Stimulated activated naive CD8-positive, alpha-beta T cell treated with anti-CD3 and anti-CD28 coated beads, Interleukin-15, amount 100 ng/mL, for 72 hours (primary cell): ENCODE measurements at regions not wholly inside any gene's neighbourhood (a gene's known extent, or its start where the extent isn't known, plus 50 kb on each side); places are given as distances from the start of the nearest gene placed in this dataset.

ENCODE experiments used
- ATAC-seq: fragments of 150-1000 bp; cut with Tn5 transposase; 2 replicates; pipeline ENCODE4 v1.10.0; 2021; ENCODE audit warnings: mild to moderate bottlenecking, moderate library complexity
- DNase-seq, 2 donors: peaks; one replicate each; pipeline ENCODE4 v3.0.0; 2021 to 2022
- H3K27ac Mint-ChIP-seq, 2 donors: one replicate each; pipeline ENCODE4 v1.8.0; 2022; ENCODE audit warnings: mild to moderate bottlenecking in 2 of 2, mixed read lengths in 2 of 2, moderate library complexity in 2 of 2
- H3K27me3 Mint-ChIP-seq: one replicate; pipeline ENCODE4 v1.8.0; 2022; ENCODE audit warnings: mixed read lengths
- H3K4me1 Mint-ChIP-seq: one replicate; pipeline ENCODE4 v1.8.0; 2022; ENCODE audit warnings: mild to moderate bottlenecking, mixed read lengths
- H3K4me3 Mint-ChIP-seq, 2 donors: one replicate each; pipeline ENCODE4 v1.8.0; 2022; ENCODE audit warnings: mild to moderate bottlenecking in 2 of 2, mixed read lengths in 2 of 2, moderate library complexity in 1 of 2
- H3K9me3 Mint-ChIP-seq, 2 donors: one replicate each; pipeline ENCODE4 v1.8.0; 2022; ENCODE audit warnings: mixed read lengths in 2 of 2

DNA sequence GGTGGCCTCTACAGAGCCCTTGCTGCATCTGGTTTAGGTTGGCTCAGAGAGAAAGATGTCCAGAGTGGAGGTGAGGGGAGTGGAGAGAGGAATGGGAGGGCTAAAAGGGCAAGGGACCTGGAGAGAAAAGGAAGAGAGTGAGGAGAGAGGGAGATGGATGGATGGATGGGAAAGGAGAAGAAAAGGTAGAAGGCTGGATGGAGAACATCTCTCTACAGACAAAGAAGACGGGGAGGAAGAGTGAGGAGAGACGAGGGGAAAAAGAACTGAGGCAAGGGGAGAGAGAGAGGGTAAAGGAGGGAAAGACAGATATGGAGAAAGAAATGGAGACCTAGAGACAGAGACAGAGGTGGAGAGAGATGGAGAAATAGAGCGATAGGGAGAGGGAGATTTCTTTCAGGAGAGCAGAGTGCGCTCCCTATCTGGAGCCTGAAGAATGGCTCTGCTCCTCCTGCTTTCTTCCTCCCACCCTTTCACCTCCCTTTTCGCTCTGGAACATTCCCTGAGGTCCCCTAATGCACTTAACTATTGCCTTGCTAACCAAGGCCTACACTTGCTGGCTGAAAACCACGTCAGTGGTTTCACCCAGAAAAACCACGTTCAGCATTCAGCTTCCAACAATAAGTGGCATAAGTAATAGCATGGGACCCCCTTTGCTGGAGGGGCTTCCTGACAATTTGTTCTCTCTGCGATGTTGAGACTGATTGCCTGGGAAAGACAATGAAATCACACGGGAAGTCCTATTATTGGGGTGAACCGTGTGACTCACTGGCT, 286.3 kb downstream of the CDH26 start:
- ATAC-seq (no peak), DNase-seq (no peak)
- Mint-ChIP-seq H3K27ac (no peak overlapping the region), H3K27me3 (peaks cover 7% of the 10 kb centered on the region), H3K9me3 (no peaks in the 10 kb centered on the region), H3K4me1 (no peaks in the 10 kb centered on the region), H3K4me3 (no peak overlapping the region)

DNA sequence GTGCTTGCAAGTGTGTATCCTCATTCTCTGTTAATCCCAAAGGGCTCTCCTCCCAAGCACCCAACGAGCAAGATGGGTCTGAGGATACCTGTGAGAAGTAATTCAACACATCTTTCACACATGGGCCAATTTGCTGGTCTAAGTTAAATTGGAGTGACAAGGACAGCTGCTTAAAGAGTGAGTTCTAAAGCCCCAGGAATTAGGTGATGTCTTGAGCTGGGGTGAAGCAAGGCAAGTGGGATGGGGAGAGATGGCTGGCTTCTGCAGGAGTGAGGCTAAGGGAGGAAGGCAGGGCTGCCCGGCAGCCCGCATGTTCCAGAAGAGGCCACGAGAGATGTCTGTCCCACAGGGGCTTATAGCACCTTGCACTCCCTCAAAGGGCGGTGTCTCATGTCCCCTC, 288.5 kb downstream of the CDH26 start:
- Mint-ChIP-seq H3K27me3 (no peaks in the 10 kb centered on the region), H3K4me3 (no peak overlapping the region), H3K27ac (no peak overlapping the region), H3K9me3 (no peaks in the 10 kb centered on the region), H3K4me1 (no peaks in the 10 kb centered on the region)
- ATAC-seq (no peak), DNase-seq (no peak)

DNA sequence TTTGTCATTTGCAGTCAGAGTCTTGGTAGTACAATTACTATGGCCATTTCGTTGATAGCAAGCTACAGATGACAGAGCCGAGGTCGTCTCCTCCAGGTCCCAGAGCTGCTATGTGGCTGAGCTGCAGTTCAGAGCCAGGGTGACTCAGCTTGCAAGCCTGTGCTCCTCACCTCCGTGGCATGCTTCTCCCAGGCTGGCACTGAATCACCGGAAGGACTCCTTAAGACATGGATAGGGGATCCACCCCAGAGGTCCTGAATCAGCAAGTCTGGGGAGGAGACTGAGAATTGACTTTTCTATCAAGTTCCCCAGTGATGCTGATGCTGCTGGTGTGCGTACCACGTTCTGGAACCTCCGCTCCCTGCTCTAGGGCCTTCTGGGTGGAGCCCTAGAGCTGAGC, 291.2 kb downstream of the CDH26 start:
- ATAC-seq (no peak), DNase-seq (no peak)
- no peaks in the 10 kb centered on the region for H3K4me1 Mint-ChIP-seq
- H3K27ac Mint-ChIP-seq, result no peak overlapping the region
- H3K27me3 Mint-ChIP-seq, result no peaks in the 10 kb centered on the region
- H3K4me3 Mint-ChIP-seq, result no peak overlapping the region
- H3K9me3 Mint-ChIP-seq, result no peaks in the 10 kb centered on the region

DNA sequence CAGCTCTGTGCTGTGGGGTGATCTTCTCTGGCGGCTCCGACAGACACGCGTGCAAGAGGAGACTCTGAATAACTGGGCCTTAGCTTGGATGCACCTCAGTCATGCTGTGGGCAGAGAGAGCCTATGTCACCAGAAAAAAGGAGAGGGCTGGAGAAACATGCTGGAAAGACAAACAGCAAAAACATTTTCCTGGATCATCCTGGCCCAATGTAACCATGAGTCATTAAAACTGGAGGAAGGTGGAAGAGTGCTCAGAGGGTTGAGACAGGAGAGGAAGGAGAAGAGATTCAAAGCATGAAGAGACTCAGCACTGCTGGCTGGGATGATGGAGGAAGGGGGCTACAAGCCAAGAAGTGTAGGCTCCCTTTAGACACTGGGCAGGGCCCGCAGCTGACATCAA, 292.0 kb downstream of the CDH26 start:
- peak overlapping the region in 1 of 2 donors; percentile 28 for H3K27ac Mint-ChIP-seq
- no peaks in the 10 kb centered on the region for H3K27me3 Mint-ChIP-seq
- ATAC-seq (no peak), DNase-seq (no peak)
- H3K4me3 Mint-ChIP-seq, result no peak overlapping the region
- no peaks in the 10 kb centered on the region for H3K4me1 Mint-ChIP-seq
- H3K9me3 Mint-ChIP-seq, result no peaks in the 10 kb centered on the region

DNA sequence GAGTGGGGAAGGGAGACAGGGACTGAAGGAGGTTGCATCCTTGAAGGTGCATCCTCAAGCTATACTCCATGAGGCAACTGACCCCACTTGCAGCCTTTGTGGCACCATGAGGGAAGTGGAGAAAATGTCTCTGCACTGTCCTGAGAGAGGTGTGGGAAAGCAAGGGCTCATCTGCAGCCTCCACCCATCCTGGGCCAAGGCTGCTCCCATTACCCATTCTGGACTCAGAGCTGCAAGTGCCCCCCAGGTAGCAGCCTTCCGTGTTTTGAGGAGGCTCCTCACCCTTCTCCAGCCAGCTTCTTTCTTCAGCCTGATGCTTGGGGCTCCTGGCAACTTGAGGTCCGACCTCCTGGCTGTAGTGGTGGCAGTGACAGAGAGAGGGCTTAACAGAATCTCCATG, 294.6 kb downstream of the CDH26 start:
- peak overlapping the region in 1 of 2 donors; percentile 22 for H3K27ac Mint-ChIP-seq
- no peaks in the 10 kb centered on the region for H3K4me1 Mint-ChIP-seq
- no peaks in the 10 kb centered on the region for H3K9me3 Mint-ChIP-seq
- no peak overlapping the region for H3K4me3 Mint-ChIP-seq
- no peaks in the 10 kb centered on the region for H3K27me3 Mint-ChIP-seq
- no peak for DNase-seq
- ATAC-seq, result no peak

DNA sequence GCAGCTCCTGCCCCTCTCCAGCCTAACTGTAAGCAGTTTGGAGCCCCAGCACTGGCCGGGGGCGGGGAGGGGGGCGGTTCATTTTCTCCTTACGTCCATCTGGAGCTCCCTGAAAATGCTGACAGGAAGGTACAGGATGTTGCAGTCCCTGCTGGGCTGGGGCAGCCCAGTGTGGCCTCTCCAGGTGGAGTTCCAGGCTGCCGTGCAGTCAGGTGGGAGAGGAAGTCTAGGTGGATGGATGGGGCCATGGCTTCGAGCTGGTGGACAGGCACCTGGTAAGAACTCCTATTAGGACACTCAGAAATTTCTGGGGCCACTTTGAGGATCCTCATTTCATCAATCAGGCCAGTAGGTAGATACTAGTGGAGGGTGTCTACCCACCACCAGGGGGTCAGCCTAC, 295.2 kb downstream of the CDH26 start:
- H3K4me3 Mint-ChIP-seq, result no peak overlapping the region
- ATAC-seq, result no peak
- DNase-seq, result no peak
- peak overlapping the region in 1 of 2 donors; percentile 75 for H3K27ac Mint-ChIP-seq
- H3K27me3 Mint-ChIP-seq, result no peaks in the 10 kb centered on the region
- H3K9me3 Mint-ChIP-seq, result no peaks in the 10 kb centered on the region
- H3K4me1 Mint-ChIP-seq, result no peaks in the 10 kb centered on the region

DNA sequence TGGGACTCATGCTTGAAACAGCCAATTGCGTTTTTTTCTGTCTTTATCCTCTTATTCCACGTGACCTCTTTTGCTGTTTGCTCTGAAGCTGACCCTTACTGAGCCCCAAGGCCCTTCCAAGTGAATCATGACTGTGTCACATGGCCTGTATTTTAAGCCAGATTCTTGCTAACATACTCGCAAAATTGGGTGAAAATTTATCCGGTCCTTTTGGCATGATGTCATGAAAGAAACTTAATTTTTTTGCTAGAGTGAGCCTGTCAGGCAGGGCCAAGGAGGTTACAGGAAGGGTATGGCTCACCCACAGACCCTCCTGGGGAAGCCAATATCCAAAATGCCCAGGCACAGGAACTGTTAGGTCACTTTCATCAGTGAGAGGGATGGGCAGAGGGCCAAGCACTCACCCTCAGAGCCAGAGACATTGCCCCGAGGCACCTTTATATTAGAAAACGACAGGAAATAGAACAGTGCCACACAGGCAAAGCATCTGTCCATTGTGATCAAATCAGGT, 296.7 kb downstream of the CDH26 start:
- Mint-ChIP-seq H3K4me3 (no peak overlapping the region), H3K27me3 (no peaks in the 10 kb centered on the region), H3K9me3 (no peaks in the 10 kb centered on the region), H3K27ac (no peak overlapping the region), H3K4me1 (no peaks in the 10 kb centered on the region)
- ATAC-seq (no peak), DNase-seq (no peak)

DNA sequence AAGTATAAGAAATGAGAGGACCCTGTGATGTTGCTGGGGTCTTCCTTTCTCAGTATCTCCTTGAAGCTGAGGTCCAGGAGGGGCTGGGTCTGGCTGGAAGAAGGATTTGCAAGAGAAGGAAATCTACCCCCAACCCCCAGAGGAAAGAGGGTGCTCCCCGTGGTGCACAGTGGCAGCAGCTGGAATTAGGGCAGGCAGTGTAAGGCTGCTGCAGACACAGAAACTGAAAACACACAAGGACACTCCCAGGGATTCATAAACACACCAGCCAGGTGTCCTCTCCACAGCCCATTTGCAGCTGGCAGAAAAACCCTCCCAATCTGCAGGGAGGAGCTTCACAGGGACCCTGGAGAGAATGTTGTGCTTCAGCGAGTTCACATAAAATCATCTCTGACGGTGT, 297.2 kb downstream of the CDH26 start:
- Mint-ChIP-seq H3K4me1 (no peaks in the 10 kb centered on the region), H3K4me3 (no peak overlapping the region)

DNA sequence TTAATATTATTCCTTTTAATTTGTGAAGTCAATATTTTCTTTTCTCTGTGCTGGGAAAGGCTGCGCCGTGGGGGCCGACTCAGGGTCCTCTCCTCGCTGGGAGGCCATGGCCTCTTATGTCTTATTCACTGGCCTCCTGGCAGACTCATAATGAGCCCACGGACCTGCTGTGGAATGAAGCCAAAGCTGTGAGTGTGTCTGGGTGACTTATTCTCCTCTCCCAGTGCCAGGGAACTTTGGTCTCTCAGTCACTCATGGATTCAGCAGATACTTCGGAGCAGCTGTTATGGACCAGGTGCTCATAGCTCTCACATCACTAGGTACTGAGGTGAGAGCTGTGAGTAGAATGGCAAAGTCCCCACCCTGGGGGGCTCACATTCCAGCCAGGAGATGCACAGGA, 297.6 kb downstream of the CDH26 start:
- no peaks in the 10 kb centered on the region for H3K4me1 Mint-ChIP-seq
- no peaks in the 10 kb centered on the region for H3K27me3 Mint-ChIP-seq
- no peaks in the 10 kb centered on the region for H3K9me3 Mint-ChIP-seq
- peak overlapping the region; percentile 56 to 70 for H3K27ac Mint-ChIP-seq
- DNase-seq, result no peak
- no peak for ATAC-seq
- no peak overlapping the region for H3K4me3 Mint-ChIP-seq

More for the DNA sequence above, 297.2 kb downstream of the CDH26 start:
- no peak overlapping the region for H3K27ac Mint-ChIP-seq
- no peak for DNase-seq
- no peaks in the 10 kb centered on the region for H3K27me3 Mint-ChIP-seq
- no peak for ATAC-seq
- no peaks in the 10 kb centered on the region for H3K9me3 Mint-ChIP-seq

DNA sequence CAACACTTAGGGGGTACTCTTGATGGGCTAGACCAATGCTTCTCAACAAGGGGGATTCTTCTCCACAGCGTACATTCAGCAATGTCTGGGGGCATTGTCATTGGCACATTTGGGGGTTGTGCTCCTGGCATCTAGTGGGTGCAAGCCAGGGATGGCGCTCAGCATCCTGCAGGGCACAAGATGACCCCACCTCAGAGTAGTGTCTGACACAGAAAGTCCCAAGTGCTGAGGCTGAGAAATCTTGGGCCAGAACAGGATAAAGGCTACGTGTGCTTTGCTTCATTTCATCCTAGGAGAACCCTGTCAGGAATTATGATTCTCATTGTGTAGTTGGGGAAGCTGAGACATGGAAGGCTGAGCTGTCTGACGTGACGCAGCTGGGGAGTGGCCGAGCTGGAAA, 298.6 kb downstream of the CDH26 start:
- no peaks in the 10 kb centered on the region for H3K27me3 Mint-ChIP-seq
- no peak for ATAC-seq
- DNase-seq, result no peak
- H3K9me3 Mint-ChIP-seq, result no peaks in the 10 kb centered on the region
- no peak overlapping the region for H3K4me3 Mint-ChIP-seq
- H3K27ac Mint-ChIP-seq, result no peak overlapping the region
- H3K4me1 Mint-ChIP-seq, result no peaks in the 10 kb centered on the region

DNA sequence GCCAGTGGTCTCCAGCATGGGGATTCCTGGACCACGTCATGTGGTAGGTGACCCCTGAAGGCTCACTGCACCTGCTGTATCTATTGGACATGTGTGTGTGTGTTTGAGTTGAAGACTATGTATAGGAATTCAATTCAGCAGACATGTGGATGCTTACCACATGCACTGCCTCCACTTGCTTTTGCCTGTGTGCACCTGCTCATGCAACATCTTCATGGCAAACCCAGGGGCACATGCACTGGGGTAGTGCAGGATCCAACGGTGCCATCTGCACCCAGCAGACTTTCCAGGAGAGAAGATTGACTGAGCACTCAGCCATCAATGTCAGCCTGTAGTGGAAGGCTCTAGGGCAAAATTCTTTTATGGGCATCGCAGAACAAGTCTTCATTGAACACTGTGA, 299.4 kb downstream of the CDH26 start:
- Mint-ChIP-seq H3K4me1 (no peaks in the 10 kb centered on the region), H3K9me3 (no peaks in the 10 kb centered on the region), H3K27ac (peak overlapping the region in 1 of 2 donors; percentile 59), H3K4me3 (no peak overlapping the region), H3K27me3 (no peaks in the 10 kb centered on the region)
- ATAC-seq (no peak), DNase-seq (no peak)

DNA sequence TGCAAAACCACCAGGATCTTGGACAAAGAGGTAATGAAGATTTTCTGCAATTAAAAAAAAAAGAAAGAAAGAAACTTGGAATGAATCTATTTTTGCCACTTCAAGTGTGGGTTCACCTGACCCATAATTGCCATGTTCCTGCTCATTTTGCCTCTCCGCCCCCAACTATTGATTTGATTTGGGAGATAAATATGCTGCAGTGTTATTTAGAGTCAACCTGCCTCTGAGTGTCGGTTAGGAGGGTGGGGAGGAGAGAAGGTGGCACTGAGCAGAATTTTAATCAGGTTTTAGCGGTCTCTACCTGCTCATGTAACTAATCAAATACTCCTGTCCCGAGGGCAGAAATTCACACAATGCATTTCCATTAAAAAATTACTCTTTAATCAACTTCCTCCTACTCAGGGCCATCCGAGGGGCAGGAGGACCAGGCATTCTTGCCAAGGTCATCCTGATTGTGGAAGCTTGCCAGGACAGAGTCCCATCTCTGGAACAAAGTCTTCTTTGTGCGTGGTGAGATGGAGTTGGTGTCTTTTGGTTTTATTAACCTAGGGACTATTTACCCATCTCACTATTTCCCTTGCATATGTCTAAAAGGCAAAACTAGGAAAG, 300.1 kb downstream of the CDH26 start:
- no peak overlapping the region for H3K4me3 Mint-ChIP-seq
- H3K4me1 Mint-ChIP-seq, result no peaks in the 10 kb centered on the region
- H3K27ac Mint-ChIP-seq, result peak overlapping the region in 1 of 2 donors; percentile 50
- H3K9me3 Mint-ChIP-seq, result no peaks in the 10 kb centered on the region
- H3K27me3 Mint-ChIP-seq, result no peaks in the 10 kb centered on the region
- no peak for ATAC-seq
- no peak for DNase-seq

DNA sequence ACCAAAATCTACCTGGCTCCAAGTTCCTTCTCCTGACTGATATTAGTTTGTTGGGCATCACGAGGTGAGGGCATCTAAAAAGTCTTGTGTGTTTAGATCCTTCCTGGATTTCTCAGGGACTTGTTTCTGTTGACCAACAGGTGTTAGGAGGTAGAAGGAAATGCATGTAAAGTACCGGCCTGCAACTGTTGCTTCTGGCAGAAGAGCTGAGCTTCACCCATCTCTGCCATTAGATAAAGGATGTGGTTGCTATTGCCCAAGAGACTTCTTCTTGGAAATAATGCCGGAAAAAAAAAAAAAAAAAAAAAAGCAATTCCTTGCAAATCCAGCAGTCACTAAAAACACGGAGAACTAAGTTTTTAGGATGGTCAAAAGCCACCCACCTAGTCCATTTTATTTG, 303.1 kb downstream of the CDH26 start:
- H3K4me1 Mint-ChIP-seq, result peaks cover 16% of the 10 kb centered on the region
- no peak overlapping the region for H3K4me3 Mint-ChIP-seq
- ATAC-seq (no peak), DNase-seq (no peak)
- no peaks in the 10 kb centered on the region for H3K9me3 Mint-ChIP-seq
- H3K27me3 Mint-ChIP-seq, result no peaks in the 10 kb centered on the region
- H3K27ac Mint-ChIP-seq, result no peak overlapping the region

DNA sequence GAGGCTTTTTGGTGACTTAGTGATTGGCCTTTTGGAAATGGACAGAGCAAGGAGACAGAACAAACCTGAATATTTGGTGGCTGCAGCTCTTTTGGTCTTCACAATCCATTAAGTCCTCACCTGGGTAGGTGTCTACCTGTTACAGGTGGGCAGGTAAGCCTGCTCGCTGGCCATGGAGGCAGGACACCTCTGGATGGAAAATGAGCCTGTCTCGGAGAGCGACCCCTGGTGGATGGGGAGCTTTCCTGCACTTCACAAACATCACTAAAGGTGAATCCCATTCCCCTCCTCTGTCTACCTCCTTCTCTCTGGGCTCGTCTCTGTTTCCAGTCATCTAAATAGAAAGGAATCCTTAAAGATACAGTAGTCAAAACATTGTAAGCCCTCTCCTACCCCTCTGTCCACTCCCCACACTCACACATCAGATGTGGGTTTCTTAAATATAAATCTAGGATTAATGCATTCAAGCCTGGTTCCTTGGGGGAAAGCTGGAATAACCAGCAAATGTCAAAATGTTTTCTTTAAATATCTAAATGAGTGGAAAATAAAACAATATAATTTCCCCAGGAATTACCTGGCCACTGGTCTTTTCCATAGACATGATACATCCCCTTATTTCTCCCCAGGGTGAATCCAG, 304.9 kb downstream of the CDH26 start:
- H3K9me3 Mint-ChIP-seq, result no peaks in the 10 kb centered on the region
- peak overlapping the region in 1 of 2 donors; percentile 19 for H3K27ac Mint-ChIP-seq
- no peaks in the 10 kb centered on the region for H3K27me3 Mint-ChIP-seq
- H3K4me1 Mint-ChIP-seq, result peaks cover 24% of the 10 kb centered on the region
- DNase-seq (peak; percentile 22 to 45), ATAC-seq (no peak)
- no peak overlapping the region for H3K4me3 Mint-ChIP-seq

DNA sequence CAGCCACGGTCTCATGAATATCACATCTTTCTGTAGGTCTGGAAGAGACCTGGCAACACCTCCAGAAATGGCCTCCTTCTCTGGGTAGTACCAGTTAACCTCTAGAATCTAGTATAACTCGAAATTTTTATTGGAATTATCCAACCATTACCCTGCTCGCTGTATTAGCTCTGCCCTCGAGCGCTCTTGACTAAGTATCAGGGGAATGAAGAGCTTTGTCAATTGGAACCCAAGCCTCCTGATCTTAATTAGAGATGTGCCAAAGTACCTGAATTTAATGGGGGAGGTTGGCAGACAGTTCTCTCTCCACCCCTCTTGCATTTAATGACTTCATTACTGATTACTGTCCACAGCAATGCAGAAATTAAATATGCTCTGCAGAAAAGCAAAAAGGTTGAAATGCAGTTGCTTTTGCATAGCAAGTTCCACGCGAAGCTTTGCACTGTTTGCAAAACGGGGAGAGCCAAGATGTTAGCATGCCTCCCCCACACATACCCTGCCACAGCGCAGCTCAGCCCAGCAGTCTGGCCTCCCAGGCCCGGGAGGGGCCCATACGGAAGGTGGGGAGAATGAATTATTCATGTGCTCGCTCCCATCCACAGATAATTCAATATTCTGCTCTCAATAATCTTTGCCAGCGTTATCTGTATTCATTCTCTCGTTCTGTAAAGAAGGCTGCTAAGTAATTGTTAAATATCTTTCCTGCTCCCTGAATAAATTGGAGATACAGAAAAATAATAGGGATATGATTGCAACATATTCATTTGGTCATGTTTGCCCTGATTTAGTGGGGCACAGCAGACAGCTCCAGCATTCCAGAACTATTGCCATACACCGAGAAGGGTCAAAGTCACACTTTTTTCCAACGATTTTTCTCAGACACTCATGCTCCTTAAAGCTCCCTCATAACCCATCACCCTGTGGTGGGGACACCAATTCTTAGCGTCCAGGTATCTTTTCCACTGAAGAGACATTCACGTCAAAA, 305.8 kb downstream of the CDH26 start:
- Mint-ChIP-seq H3K4me1 (peaks cover 24% of the 10 kb centered on the region), H3K27me3 (no peaks in the 10 kb centered on the region), H3K9me3 (no peaks in the 10 kb centered on the region), H3K27ac (no peak overlapping the region), H3K4me3 (no peak overlapping the region)
- DNase-seq, result no peak
- no peak for ATAC-seq
